ENCODE measurements at regions not wholly inside any gene's neighbourhood (a gene's known extent, or its start where the extent isn't known, plus 50 kb on each side); places are given as distances from the start of the nearest gene placed in this dataset.

DNA sequence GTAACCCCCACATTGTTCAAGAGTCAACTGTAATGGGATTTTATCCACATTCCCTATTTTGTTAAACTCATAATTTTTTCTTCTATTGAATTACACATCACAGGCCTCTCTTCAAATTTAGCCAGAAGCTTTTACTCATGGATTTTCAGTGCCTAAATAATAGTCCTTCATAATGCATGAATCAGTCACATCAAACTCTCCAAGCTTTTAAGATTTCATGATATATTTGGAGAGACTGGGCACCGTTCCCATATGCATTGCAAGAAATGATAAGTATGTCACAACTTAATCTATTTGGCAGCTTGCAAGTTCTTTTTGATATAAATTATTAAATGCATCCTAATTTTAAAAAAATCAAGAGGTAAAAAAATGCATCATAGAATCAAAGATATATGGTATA, 465.9 kb downstream of the DMAC1 start:
- TF ChIP-seq POLR2A (IDR thresholded peaks at IDR 0.05; ENCODE audit: low read depth, low read length) (no peak), TAF1 (IDR thresholded peaks at IDR 0.05; ENCODE audit: borderline replicate concordance, low read depth, low read length) (no peak), POLR2AphosphoS5 (IDR thresholded peaks at IDR 0.05; ENCODE audit: low read depth, low read length) (no peak)
- DNase-seq (ENCODE audit: insufficient read length): no peak
- FAIRE-seq: no peak

DNA sequence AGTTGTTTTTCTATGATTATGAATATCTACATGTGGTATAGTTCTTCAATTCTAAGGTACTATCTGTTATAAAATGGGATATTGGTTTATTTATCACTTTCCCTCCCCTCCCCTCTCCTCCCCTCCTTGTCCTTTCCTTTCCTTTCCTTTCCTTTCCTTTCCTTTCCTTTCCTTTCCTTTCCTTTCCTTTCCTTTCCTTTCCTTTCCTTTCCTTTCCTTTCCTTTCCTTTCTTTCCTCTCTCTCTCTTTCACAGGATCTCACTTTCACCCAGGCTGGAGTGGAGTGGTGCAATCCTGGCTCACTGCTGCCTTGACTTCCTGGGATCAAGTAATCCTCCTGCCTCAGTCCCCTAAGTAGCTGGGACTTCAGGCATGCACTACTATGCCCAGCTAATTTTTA, 466.8 kb downstream of the DMAC1 start:
- FAIRE-seq: no peak
- TF ChIP-seq POLR2AphosphoS5 (IDR thresholded peaks at IDR 0.05; ENCODE audit: low read depth, low read length) (no peak), POLR2A (IDR thresholded peaks at IDR 0.05; ENCODE audit: low read depth, low read length) (no peak), TAF1 (IDR thresholded peaks at IDR 0.05; ENCODE audit: borderline replicate concordance, low read depth, low read length) (no peak)
- DNase-seq (ENCODE audit: insufficient read length): no peak

DNA sequence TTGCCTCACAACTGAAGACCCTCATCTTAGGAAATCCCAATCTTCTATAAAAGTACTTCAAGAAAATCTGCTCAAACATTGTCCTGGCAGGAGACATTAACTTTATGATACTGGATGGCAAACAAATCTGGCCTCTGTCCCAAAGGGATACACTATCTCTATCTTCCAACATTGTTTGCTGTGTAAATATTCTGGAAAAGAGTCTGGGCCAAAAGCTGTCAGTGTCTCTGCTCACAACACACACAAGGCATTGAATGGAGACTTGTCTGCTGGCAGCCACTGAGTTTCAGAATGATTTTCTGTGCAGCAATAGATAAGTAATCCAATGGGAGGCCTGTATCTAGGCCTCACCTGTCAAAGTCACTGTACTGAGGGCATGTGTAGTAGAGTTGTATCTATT, 471.1 kb downstream of the DMAC1 start:
- FAIRE-seq (no peak), DNase-seq (ENCODE audit: insufficient read length) (no peak)
- TF ChIP-seq POLR2AphosphoS5 (IDR thresholded peaks at IDR 0.05; ENCODE audit: low read depth, low read length) (no peak), POLR2A (IDR thresholded peaks at IDR 0.05; ENCODE audit: low read depth, low read length) (no peak), TAF1 (IDR thresholded peaks at IDR 0.05; ENCODE audit: borderline replicate concordance, low read depth, low read length) (no peak)

DNA sequence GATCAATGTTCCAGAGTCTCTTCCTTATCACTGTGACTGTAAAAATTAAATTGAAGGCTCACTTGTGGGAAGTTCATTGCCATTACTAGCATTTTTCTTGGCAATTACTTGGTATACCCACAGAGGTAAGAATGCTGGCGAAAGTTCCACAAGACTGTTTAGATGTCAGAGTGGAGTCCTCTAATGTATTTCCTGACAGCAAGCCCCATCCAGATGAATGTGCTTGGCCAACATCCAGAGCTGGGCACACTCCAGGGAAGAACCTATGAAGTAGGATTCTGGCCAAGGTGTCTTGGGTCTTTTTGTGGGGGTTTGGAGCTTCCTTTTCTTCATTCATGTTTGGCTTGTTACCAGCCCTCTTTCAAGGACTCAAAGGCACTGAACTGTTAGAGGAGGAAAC, 473.6 kb downstream of the DMAC1 start:
- no peak for FAIRE-seq
- no peak for DNase-seq (ENCODE audit: insufficient read length)
- no peak for TF ChIP-seq TAF1 (IDR thresholded peaks at IDR 0.05; ENCODE audit: borderline replicate concordance, low read depth, low read length)
- no peak for TF ChIP-seq POLR2A (IDR thresholded peaks at IDR 0.05; ENCODE audit: low read depth, low read length)
- no peak for TF ChIP-seq POLR2AphosphoS5 (IDR thresholded peaks at IDR 0.05; ENCODE audit: low read depth, low read length)

DNA sequence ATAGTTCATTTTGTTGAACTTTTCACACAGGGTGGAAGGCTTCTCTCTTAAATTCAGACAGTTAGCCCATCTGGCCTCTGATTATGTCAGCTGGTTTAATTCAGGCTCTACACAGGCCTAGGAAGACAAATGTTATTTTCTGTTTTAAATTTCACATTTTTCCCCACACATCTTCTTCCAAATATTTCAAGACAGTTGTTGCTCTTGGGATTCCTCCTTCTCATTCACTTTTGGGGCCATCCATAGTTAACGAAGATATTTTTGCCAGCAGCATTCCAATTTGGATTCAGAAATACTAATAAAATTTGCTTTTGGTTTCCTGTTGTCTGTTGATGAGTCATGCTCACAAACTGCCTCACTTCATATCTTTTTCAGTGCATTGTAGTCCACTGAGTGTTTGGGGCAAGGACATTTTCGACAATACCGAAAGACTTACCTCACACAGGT, 475.4 kb downstream of the DMAC1 start:
- no peak for FAIRE-seq
- no peak for DNase-seq (ENCODE audit: insufficient read length)
- TF ChIP-seq TAF1 (IDR thresholded peaks at IDR 0.05; ENCODE audit: borderline replicate concordance, low read depth, low read length) (no peak), POLR2A (IDR thresholded peaks at IDR 0.05; ENCODE audit: low read depth, low read length) (no peak)

DNA sequence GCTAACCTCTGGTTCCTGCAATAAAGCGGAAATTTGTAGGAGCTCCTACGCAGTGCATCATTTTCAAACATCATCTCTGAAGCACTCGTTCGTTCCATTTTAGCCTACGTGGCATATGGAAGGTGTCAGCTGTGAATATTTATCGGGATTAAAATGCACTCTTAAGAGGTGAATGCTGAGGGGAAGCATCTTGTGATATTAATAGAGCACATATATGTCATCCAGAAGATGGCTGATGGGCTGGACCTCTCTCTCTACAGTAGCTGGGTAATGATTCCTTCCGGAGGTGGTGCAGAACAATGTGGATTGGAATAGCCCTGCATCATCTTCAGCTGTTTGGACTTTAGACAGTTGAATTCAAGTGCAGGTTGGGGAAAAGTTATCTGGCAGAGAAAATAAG, 478.7 kb downstream of the DMAC1 start:
- DNase-seq (ENCODE audit: insufficient read length) (no peak), FAIRE-seq (no peak)
- TF ChIP-seq POLR2A (IDR thresholded peaks at IDR 0.05; ENCODE audit: low read depth, low read length) (no peak), POLR2AphosphoS5 (IDR thresholded peaks at IDR 0.05; ENCODE audit: low read depth, low read length) (no peak), TAF1 (IDR thresholded peaks at IDR 0.05; ENCODE audit: borderline replicate concordance, low read depth, low read length) (no peak)

DNA sequence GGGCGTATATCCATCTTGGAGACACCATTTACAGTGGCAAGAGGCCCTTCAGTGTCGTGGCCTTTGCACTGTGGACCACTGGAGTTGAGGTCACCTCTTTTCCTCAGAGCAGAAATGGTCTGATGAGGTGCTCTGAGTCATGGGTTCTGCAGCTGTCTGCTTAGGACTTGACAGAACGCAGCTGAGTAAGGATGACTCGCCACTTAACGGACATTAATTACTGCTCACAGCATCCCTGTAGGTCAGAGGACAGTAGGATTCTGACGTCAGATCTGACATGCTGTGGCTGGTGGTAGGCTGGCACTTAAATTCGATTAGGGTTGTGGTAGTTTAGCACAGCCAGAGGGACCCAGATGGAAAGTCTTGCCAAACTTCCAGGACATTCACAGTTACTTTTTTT, 479.4 kb downstream of the DMAC1 start:
- no peak for FAIRE-seq
- no peak for TF ChIP-seq TAF1 (IDR thresholded peaks at IDR 0.05; ENCODE audit: borderline replicate concordance, low read depth, low read length)
- TF ChIP-seq POLR2AphosphoS5 (IDR thresholded peaks at IDR 0.05; ENCODE audit: low read depth, low read length): no peak
- TF ChIP-seq POLR2A (IDR thresholded peaks at IDR 0.05; ENCODE audit: low read depth, low read length): no peak
- DNase-seq (ENCODE audit: insufficient read length): no peak

DNA sequence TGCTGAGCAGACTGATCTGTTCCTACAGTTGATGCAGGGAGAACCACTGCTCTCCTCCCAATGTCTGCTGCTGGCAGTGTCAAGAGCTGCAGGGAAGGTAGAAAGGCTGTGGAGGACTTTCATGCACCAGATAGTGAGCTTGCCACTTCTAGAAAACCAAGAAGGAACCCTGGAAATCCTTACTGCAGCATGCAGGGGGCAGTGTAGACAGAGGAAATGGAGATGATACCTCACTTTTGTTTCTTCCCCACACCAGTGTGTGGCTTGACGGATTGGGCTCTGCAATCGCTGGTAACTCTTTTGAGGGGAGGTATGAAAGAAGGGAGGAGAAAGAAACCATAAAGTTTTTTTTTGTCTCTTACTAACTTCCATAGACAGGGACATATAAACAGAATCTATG, 480.7 kb downstream of the DMAC1 start:
- TF ChIP-seq POLR2AphosphoS5 (IDR thresholded peaks at IDR 0.05; ENCODE audit: low read depth, low read length): no peak
- no peak for TF ChIP-seq POLR2A (IDR thresholded peaks at IDR 0.05; ENCODE audit: low read depth, low read length)
- no peak for TF ChIP-seq TAF1 (IDR thresholded peaks at IDR 0.05; ENCODE audit: borderline replicate concordance, low read depth, low read length)
- DNase-seq (ENCODE audit: insufficient read length) (no peak), FAIRE-seq (no peak)

DNA sequence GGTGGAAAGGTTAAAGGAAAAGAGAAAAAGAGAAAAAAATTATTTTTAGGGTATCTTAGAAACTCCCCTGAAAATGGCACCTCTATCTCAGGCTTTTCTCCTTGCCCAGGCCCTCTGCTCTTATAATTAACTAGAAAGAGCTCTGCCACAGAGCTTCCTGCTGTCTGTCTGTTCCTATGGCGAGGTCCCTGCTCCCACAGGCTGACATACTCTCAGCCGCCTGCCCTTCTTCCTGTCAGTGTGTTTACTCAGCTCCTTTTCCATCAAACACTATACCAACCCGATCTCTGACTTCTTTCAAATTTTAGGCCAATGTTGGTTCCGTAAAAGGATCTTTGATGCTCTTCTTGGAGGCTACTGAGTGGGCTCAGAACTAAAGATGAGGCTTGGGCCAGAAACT, 482.6 kb downstream of the DMAC1 start:
- DNase-seq (ENCODE audit: insufficient read length) (no peak), FAIRE-seq (no peak)
- TF ChIP-seq POLR2AphosphoS5 (IDR thresholded peaks at IDR 0.05; ENCODE audit: low read depth, low read length): no peak
- TF ChIP-seq TAF1 (IDR thresholded peaks at IDR 0.05; ENCODE audit: borderline replicate concordance, low read depth, low read length): no peak
- no peak for TF ChIP-seq POLR2A (IDR thresholded peaks at IDR 0.05; ENCODE audit: low read depth, low read length)

DNA sequence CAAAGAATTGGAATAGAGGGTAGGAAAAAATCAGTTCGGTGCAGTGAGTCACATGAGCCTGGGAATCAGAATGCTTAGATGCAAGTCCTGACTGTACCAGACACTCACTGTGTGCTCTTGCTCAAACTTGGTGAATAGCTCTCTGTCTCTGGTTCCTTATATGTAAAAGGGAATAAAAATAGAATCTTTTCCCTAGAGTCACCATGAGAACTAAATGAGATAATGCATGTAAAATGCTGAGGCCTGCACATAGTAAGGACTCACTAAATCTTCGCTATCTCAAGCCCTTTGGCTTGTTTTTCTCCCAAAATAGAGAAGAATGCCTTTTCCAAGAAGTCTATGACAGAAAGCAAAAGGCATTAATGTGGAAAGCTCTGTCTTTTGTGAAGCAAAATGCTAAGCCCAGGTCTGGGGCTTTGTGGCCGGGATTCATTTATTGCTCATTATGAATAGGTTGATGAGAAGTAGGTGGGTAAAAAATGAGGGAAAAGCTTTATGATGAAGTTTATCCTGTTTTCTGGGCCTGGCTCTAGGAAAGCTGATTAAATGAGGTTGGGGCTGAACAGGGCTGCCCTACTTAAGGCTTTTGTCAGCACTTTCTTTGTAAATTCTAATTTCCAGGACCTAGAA, 483.3 kb downstream of the DMAC1 start:
- DNase-seq (ENCODE audit: insufficient read length) (no peak), FAIRE-seq (no peak)
- TF ChIP-seq TAF1 (IDR thresholded peaks at IDR 0.05; ENCODE audit: borderline replicate concordance, low read depth, low read length) (no peak), POLR2A (IDR thresholded peaks at IDR 0.05; ENCODE audit: low read depth, low read length) (no peak), POLR2AphosphoS5 (IDR thresholded peaks at IDR 0.05; ENCODE audit: low read depth, low read length) (no peak)

DNA sequence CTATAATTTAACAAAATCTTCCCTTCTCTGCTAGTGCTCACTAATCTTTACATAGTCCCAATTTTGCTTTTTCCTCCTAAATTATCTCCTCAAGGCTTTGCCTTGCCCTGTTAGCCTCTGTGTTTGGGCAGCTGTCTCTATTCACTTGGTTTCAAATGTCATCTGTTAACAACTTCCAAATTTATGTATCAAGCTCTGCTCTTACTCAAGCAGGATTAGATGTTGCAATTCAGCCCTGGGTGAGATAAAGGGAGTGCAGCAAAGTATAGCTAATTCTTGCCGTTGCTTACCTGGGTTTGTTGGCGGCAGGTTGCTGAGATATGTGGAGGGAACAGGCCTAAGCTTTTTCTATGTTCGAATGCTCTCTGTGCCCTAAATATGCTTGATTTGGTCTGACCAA, 483.8 kb downstream of the DMAC1 start:
- DNase-seq (ENCODE audit: insufficient read length) (no peak), FAIRE-seq (no peak)
- no peak for TF ChIP-seq POLR2AphosphoS5 (IDR thresholded peaks at IDR 0.05; ENCODE audit: low read depth, low read length)
- TF ChIP-seq POLR2A (IDR thresholded peaks at IDR 0.05; ENCODE audit: low read depth, low read length): no peak
- no peak for TF ChIP-seq TAF1 (IDR thresholded peaks at IDR 0.05; ENCODE audit: borderline replicate concordance, low read depth, low read length)

DNA sequence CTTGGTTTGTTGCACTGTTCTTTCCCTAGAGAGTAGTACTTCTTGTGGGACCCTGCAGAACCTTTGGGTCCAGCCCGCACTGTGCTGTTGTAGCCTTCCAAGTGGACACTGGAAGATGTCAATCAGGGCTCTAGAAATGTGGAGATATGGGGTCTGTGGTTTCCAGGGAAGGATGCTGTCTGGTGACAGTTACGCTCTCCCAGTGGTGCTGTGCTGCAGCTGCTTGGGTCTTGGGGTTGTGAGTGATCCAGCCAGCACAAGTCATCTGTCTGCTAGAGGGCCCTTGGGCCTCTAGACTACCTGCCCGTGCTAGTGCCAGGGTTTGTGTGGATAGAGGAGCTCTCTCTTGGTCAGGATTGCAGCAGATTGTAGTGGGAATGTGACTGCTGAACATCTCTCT, 484.5 kb downstream of the DMAC1 start:
- FAIRE-seq: no peak
- no peak for DNase-seq (ENCODE audit: insufficient read length)
- TF ChIP-seq TAF1 (IDR thresholded peaks at IDR 0.05; ENCODE audit: borderline replicate concordance, low read depth, low read length) (no peak), POLR2A (IDR thresholded peaks at IDR 0.05; ENCODE audit: low read depth, low read length) (no peak), POLR2AphosphoS5 (IDR thresholded peaks at IDR 0.05; ENCODE audit: low read depth, low read length) (no peak)
